ENCODE measurements at regions not wholly inside any gene's neighbourhood (a gene's known extent, or its start where the extent isn't known, plus 50 kb on each side); places are given as distances from the start of the nearest gene placed in this dataset.

GRCh38 chr10:121102706-121103105 is 251.5 kb downstream of the WDR11 start:
- TF ChIP-seq, protein P1, sequence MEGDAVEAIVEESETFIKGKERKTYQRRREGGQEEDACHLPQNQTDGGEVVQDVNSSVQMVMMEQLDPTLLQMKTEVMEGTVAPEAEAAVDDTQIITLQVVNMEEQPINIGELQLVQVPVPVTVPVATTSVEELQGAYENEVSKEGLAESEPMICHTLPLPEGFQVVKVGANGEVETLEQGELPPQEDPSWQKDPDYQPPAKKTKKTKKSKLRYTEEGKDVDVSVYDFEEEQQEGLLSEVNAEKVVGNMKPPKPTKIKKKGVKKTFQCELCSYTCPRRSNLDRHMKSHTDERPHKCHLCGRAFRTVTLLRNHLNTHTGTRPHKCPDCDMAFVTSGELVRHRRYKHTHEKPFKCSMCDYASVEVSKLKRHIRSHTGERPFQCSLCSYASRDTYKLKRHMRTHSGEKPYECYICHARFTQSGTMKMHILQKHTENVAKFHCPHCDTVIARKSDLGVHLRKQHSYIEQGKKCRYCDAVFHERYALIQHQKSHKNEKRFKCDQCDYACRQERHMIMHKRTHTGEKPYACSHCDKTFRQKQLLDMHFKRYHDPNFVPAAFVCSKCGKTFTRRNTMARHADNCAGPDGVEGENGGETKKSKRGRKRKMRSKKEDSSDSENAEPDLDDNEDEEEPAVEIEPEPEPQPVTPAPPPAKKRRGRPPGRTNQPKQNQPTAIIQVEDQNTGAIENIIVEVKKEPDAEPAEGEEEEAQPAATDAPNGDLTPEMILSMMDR (IDR thresholded peaks at IDR 0.05; ENCODE audit: poor library complexity) = no peak
- no peak for TF ChIP-seq EZH2phosphoT487 (IDR thresholded peaks at IDR 0.05; ENCODE audit: low read depth, severe bottlenecking, unreplicated experiment)
